Stimulated activated naive CD8-positive, alpha-beta T cell treated with anti-CD3 and anti-CD28 coated beads, Interleukin-15, amount 100 ng/mL, for 72 hours (primary cell): ENCODE measurements at regions not wholly inside any gene's neighbourhood (a gene's known extent, or its start where the extent isn't known, plus 50 kb on each side); places are given as distances from the start of the nearest gene placed in this dataset.
"Not testable (repeated sequence)": the region's sequence is repeated elsewhere in the genome, so short reads cannot be mapped to it uniquely, and the experiment has no call there.

ENCODE experiments used
- ATAC-seq: fragments of 150-1000 bp; cut with Tn5 transposase; 2 replicates; pipeline ENCODE4 v1.10.0; 2021; ENCODE audit warnings: mild to moderate bottlenecking, moderate library complexity
- DNase-seq, 2 donors: peaks; one replicate each; pipeline ENCODE4 v3.0.0; 2021 to 2022
- H3K27ac Mint-ChIP-seq, 2 donors: one replicate each; pipeline ENCODE4 v1.8.0; 2022; ENCODE audit warnings: mild to moderate bottlenecking in 2 of 2, mixed read lengths in 2 of 2, moderate library complexity in 2 of 2
- H3K27me3 Mint-ChIP-seq: one replicate; pipeline ENCODE4 v1.8.0; 2022; ENCODE audit warnings: mixed read lengths
- H3K4me1 Mint-ChIP-seq: one replicate; pipeline ENCODE4 v1.8.0; 2022; ENCODE audit warnings: mild to moderate bottlenecking, mixed read lengths
- H3K4me3 Mint-ChIP-seq, 2 donors: one replicate each; pipeline ENCODE4 v1.8.0; 2022; ENCODE audit warnings: mild to moderate bottlenecking in 2 of 2, mixed read lengths in 2 of 2, moderate library complexity in 1 of 2
- H3K9me3 Mint-ChIP-seq, 2 donors: one replicate each; pipeline ENCODE4 v1.8.0; 2022; ENCODE audit warnings: mixed read lengths in 2 of 2

DNA sequence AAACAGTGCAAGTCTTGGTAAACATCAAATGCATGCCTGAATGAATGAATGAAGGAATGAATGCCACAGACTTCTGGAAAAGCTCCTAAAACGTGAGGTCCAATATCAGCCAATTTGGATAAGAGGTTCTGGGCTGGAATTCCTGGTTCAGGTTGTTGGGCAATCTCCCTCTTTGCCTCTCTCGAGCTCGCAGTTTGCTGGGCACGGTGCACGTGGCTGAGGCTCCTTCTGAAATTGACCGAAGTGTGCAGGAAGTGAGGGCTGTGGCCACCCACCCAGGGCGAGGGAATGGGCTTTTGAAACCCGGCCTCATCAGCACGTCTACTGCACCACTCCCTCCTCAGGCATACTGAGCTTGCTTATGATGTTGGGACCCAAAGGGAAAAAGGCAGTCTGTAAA, 288.8 kb upstream of the HS6ST1 start:
- no peak overlapping the region for H3K27ac Mint-ChIP-seq
- no peaks in the 10 kb centered on the region for H3K4me1 Mint-ChIP-seq
- H3K4me3 Mint-ChIP-seq: no peak overlapping the region
- no peaks in the 10 kb centered on the region for H3K27me3 Mint-ChIP-seq
- ATAC-seq (no peak), DNase-seq (no peak)
- no peaks in the 10 kb centered on the region for H3K9me3 Mint-ChIP-seq

DNA sequence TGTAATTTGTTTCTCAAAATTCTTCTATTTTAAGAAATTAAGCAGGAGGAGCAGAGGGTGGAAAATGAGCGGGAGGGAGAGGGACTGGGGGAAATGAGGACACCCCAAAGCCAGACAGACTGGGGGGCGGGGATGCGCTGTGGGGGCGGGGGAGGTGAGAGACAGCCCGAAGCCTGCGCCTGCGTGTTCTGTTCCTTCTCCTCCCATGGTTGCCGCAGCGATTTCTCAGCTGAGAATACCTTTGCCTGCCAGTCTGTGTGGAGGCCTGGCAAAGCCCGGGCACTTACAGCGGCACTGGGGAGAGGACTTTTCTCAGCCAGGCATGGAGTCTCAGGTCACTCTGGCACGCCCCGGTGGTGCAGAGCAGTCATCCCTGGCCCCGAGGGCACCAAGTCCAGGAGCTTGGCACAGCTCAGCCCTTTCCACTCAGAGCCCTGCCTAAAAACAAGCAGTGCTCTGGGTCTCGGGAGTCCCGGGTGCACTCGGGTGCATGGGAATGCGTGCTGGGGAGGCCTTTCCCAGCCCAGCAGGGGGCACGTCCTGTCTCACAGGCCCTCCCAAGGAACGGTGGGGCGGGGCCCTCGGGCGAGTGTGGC, 289.3 kb upstream of the HS6ST1 start:
- no peaks in the 10 kb centered on the region for H3K9me3 Mint-ChIP-seq
- no peaks in the 10 kb centered on the region for H3K27me3 Mint-ChIP-seq
- ATAC-seq: no peak
- no peaks in the 10 kb centered on the region for H3K4me1 Mint-ChIP-seq
- H3K27ac Mint-ChIP-seq: no peak overlapping the region
- no peak overlapping the region for H3K4me3 Mint-ChIP-seq
- no peak for DNase-seq

DNA sequence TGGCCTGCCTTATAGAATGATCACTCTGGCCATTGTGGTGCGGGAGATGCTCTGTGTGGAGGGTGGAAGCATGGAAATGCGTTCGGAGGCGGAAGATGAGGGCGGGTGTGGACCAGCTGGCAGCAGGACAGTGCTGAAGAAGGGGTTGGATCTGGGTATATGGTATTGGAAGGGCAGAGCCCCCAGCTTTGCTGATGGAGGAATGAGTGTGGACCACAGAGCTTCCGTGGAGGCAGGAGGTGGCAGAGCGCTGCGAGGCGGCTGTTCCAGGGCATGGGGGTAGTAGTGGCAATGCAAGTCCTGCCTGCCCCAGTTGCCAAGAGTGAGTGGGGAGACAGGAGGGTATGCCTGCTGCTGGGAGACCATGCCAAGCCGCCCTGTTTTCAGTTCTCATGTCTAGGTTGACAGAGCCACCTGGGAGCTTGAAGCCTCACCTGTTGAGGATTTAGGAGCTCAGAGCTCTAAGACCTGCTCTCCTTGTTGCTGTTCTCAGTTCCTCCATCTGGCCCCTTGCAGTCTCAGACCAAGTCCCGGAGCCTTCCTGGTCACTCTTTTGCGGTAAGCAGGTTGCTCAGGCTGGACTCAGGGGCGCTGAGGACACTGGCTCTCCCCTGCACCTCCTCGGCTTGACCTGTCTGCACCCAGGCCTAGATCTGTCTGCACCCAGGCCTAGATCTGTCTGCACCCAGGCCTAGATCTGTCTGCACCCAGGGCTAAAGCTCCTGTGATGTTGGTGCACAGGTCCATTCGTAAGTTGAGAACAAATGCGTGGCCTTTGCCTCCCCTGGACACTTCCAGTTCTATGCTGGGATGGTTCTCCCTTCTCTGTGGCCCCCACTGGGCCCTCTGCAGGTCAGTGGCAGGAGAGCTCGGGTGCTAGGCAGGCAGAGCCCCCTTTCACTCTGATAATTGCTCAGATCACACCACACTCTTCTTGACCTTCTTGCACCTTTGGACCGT, 290.5 kb upstream of the HS6ST1 start:
- no peak for DNase-seq
- Mint-ChIP-seq H3K27ac (peak overlapping the region; percentile 77 to 79), H3K4me1 (no peaks in the 10 kb centered on the region), H3K27me3 (no peaks in the 10 kb centered on the region), H3K9me3 (no peaks in the 10 kb centered on the region), H3K4me3 (no peak overlapping the region)
- no peak for ATAC-seq

DNA sequence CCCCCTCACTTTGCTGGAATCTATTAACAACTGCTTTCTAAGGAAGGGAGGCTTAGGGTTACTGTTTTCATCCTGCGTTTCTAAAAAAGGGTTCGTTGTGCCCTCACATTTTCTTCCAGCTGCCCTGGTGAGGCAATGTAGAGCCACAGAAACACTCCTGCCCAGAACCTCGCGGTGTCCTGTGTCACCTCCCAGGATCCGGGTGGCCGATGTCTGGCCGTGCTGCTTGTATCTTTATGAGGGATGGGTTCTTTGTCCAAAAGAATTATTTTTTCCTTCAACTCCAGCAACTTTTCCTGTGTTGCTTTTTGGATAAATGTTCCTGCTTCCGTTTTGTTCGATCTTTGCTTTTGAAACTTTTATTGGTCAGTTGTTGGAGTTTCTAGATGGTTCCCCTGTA, 291.8 kb upstream of the HS6ST1 start:
- Mint-ChIP-seq H3K27me3 (no peaks in the 10 kb centered on the region), H3K9me3 (no peaks in the 10 kb centered on the region), H3K4me1 (no peaks in the 10 kb centered on the region), H3K27ac (no peak overlapping the region), H3K4me3 (no peak overlapping the region)
- DNase-seq: no peak
- no peak for ATAC-seq

DNA sequence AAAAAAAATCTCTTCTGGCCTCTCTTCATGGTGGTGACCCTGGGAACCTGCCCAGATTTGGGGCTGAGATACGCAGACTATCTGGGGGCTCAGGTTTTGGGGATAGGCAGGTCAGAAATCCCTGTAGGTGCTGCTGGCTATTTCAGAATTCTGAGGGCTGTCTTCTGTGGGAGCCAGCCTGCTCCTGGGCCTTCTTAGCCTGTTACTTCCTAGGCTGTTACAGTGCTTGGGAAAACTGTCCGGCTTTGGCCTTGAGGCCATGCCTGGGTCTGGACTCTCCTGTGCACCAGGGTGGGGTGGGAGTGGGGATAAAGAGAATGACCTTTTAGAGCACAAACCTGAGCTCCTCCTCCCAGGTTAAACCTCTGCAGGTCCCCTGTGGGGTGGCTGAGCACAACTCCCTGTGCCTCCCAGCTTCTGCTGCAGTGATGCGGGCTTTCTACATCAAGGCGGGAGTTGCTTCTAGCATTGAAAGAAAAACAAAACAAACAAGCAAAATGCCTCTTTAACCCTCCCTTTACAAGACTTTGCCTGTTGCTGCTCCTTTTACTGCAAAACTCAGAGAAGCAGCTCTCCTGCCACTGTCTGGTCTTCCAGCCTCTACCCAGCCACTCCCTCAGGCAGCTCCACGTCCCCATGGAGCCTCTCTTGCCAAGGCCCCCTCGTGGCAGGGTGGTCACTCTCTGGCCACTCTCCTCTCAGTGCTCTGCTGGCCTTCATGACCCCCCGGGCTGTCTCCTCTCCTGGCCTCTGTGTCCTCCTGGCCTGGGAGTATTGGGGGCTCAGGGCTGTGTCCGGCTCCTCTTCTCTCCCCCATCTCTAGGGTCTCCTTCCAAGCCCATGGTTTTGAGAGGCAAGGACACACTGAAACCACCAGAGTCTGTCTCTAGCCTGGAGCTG, 293.0 kb upstream of the HS6ST1 start:
- no peak for ATAC-seq
- H3K4me3 Mint-ChIP-seq: no peak overlapping the region
- no peaks in the 10 kb centered on the region for H3K4me1 Mint-ChIP-seq

DNA sequence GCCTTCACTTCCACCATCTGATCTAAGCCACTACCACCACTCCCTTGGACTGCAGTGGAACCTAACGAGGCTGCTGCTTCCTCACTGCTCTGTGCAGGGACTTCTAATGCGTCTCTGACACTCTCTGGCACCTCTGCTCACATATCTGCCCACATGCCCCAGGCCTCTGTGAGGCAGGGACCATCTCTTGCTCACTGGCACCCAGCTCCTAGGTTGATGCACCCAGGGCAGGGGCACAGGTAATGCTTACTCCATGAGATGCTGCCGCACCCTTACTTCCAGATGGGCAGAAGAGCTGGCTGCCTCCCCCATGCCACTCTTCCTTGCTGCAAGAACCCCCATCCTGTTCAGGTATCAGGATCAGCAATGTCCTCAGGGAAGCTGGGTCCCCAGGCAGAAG, 294.0 kb upstream of the HS6ST1 start:
- H3K4me3 Mint-ChIP-seq: no peak overlapping the region
- DNase-seq (no peak), ATAC-seq (no peak)
- no peaks in the 10 kb centered on the region for H3K27me3 Mint-ChIP-seq
- H3K9me3 Mint-ChIP-seq: no peaks in the 10 kb centered on the region
- no peaks in the 10 kb centered on the region for H3K4me1 Mint-ChIP-seq
- peak overlapping the region; percentile 23 to 82 for H3K27ac Mint-ChIP-seq

More for the DNA sequence above, 293.0 kb upstream of the HS6ST1 start:
- Mint-ChIP-seq H3K27ac (peak overlapping the region in 1 of 2 donors; percentile 23), H3K9me3 (no peaks in the 10 kb centered on the region), H3K27me3 (no peaks in the 10 kb centered on the region)
- no peak for DNase-seq

DNA sequence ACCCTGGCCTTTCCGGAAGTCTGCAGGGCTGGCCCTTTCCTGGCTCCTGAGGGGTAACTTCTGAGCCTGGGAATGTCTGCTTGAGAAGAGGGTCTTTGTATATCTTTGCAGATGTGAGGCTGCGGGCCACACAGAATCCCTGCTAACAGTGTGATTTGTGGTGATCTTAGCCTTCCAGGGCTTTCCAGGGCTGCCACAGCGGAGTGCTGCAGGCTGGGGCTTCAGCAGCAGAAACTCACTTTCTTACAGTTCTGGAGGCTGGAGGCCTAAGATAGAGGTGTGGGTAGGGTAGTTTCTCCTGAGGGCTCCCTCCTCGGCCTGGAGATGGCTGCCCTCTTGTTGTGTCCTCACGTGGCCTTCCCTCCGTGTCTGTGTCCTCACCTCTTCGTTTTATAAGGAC, 294.7 kb upstream of the HS6ST1 start:
- H3K27me3 Mint-ChIP-seq: no peaks in the 10 kb centered on the region
- no peaks in the 10 kb centered on the region for H3K9me3 Mint-ChIP-seq
- no peak overlapping the region for H3K27ac Mint-ChIP-seq
- no peak overlapping the region for H3K4me3 Mint-ChIP-seq
- no peak for DNase-seq
- no peaks in the 10 kb centered on the region for H3K4me1 Mint-ChIP-seq
- ATAC-seq: no peak

DNA sequence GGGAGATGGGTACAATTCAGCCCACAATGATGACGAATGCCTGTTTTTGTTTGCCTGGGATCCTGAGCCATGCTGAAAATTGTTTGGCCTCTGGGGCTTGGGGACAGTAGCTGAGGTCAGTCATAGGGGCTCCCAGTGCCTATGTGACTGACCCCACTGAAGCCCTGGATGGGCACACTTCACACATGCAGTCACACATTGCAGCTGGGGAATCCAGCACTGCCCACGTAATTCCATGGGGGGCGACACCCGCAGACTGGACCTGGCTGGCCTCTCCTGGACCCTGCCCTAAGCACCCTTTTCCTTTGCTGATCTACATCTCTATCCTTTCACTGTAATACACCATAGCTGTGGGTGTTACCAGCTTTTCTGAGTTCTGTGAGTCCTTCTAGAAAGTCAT, 295.2 kb upstream of the HS6ST1 start:
- no peaks in the 10 kb centered on the region for H3K9me3 Mint-ChIP-seq
- ATAC-seq (no peak), DNase-seq (no peak)
- no peak overlapping the region for H3K4me3 Mint-ChIP-seq
- no peaks in the 10 kb centered on the region for H3K4me1 Mint-ChIP-seq
- no peaks in the 10 kb centered on the region for H3K27me3 Mint-ChIP-seq
- H3K27ac Mint-ChIP-seq: no peak overlapping the region

DNA sequence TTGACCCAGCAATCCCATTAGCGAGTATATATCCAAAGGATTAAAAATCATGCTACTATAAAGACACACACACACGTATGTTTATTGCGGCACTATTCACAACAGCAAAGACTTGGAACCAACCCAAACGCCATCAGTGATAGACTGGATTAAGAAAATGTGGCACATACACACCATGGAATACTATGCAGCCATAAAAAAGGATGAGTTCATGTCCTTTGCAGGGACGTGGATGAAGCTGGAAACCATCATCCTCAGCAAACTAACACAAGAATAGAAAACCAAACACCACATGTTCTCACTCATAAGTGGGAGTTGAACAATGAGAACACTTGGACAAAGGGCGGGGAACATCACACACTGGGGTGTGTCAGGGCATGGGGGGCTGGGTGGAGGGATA, 296.2 kb upstream of the HS6ST1 start:
- H3K4me3 Mint-ChIP-seq, H3K27ac Mint-ChIP-seq, H3K27me3 Mint-ChIP-seq, H3K4me1 Mint-ChIP-seq, DNase-seq, H3K9me3 Mint-ChIP-seq, ATAC-seq: not testable (repeated sequence)

DNA sequence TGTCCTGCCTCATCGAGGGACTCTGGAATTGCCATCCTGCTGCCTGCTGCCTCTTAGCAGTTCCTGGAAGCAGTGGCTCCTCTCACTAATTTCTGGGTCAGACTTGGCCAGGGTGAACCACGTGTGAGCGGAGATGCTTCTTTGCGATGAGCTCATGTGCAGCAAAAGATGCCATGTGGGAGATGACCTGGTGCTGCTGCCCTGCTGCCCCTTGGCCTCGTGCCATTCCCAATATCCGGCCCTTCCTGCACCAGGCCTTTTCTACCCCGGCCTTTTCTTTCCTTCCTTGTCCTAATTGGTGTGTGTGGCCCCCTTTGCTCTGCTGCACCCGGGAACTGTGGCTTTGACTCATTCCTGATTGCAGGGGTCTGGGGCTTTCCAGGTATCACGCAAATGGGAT, 296.9 kb upstream of the HS6ST1 start:
- H3K27ac Mint-ChIP-seq: no peak overlapping the region

DNA sequence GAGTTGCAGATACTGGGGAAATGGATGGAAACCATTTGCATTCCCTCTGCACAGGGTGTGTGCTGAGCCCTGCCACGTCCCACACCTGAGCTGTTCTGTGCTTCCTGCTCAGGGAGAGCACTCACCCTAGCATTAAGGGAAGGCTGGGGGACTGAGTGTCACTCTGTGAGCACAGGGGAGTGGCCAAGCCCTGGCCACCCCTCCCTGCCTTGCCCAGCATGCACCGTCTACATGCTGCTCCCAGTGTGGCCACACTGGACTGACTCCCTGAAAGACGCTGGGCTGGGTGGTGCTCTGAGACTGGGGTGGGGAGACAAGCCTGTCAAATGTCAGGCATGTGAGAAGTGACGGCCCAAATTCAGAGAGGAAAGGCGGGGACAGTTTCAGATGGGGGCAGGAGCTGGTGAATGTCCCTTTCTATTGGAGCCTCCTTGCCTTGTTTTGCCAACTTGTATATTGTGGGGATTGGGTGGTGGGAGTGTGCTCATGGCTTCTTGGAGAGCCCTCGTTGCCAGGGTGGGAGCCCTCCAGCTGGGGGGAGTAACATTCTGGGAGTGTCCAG, 298.4 kb upstream of the HS6ST1 start:
- no peak overlapping the region for H3K27ac Mint-ChIP-seq
- ATAC-seq: peak; percentile 22
- no peaks in the 10 kb centered on the region for H3K9me3 Mint-ChIP-seq
- no peak overlapping the region for H3K4me3 Mint-ChIP-seq
- DNase-seq: no peak
- no peaks in the 10 kb centered on the region for H3K27me3 Mint-ChIP-seq
- no peaks in the 10 kb centered on the region for H3K4me1 Mint-ChIP-seq

More for the DNA sequence above, 296.9 kb upstream of the HS6ST1 start:
- Mint-ChIP-seq H3K4me1 (no peaks in the 10 kb centered on the region), H3K4me3 (no peak overlapping the region), H3K9me3 (no peaks in the 10 kb centered on the region), H3K27me3 (no peaks in the 10 kb centered on the region)
- ATAC-seq: no peak
- no peak for DNase-seq

DNA sequence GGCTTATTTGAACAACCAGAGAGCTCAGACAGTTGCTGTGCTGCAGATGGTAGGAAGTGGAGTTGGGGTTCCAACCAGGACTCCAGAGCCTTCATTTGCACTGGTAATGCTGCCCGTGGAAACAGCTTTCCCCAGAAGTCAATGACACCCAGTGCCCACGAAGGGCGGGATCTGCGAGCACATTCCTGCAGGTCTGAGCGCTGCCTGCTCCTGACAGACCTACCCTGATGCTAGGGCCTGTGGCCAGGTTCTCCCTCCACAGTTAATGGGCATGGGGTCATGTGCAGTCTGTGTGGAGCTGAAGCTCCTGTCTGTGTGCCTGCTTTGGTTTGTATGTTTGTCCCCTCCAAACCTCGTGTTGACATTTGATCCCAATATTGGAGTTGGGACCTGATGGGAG, 299.0 kb upstream of the HS6ST1 start:
- Mint-ChIP-seq H3K4me1 (no peaks in the 10 kb centered on the region), H3K4me3 (no peak overlapping the region), H3K9me3 (no peaks in the 10 kb centered on the region), H3K27me3 (no peaks in the 10 kb centered on the region), H3K27ac (no peak overlapping the region)
- ATAC-seq: peak; percentile 5
- no peak for DNase-seq

DNA sequence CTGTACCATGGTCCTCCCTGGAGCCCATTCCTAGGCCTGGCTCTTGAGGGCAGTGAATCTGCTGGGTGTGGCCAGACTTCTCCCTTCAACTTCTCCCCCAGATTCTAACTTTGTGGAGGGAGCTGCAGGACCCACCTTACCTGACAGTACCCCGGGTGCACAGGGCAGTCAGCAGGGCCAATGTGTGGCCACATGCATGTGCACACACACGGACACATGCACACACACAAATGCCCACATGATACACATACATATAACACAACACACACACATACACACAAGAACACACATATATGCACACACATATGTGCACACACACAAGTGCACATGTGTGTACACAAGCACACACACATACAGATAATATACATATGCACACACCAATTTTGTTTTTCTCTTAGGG, 300.0 kb upstream of the HS6ST1 start:
- no peak overlapping the region for H3K4me3 Mint-ChIP-seq
- no peaks in the 10 kb centered on the region for H3K9me3 Mint-ChIP-seq
- ATAC-seq (no peak), DNase-seq (no peak)
- H3K27ac Mint-ChIP-seq: peak overlapping the region in 1 of 2 donors; percentile 64
- H3K27me3 Mint-ChIP-seq: no peaks in the 10 kb centered on the region
- peaks cover 10% of the 10 kb centered on the region for H3K4me1 Mint-ChIP-seq

DNA sequence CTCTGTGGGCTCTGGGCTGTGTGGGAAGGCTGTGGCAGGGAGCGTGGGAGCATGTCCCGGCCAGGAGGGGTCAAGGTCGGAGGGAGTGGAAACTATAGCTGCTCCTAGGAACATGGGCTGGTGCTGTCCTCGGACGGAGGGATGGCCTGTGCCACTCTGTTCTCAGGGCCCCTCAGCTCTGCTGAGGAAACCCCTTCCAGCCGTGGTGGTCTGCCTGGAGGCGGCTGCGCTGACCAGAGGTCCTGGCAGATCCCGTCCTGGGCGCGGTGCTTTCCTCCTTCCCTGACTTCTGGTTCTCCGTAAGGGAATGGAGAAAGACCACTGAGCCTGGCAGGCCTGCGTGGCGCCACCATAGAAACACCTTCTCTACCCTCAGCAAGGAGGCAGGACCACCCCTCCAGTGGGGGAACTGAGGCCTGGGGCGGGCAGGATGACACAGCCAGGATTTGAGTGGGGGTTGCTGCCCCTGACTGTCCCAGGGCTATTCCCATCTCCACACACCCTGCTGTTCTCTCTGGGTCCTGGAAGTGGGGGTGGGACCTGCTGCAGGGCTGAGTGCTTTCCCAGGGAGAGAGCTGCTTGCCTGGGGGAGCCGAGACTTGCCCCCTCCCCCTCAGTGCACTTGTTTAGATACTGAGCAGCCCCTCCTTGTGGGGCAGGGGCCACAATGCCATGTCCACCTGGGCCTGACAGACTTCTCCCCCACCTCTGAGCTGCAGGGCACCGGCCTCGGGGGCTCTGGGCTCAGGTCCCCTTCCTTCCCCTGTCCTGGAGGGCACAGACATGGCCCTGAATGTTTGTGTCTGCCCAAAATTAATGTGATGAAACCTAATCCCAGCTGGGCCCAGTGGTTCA, 301.0 kb upstream of the HS6ST1 start:
- H3K9me3 Mint-ChIP-seq: no peaks in the 10 kb centered on the region
- peaks cover 20% of the 10 kb centered on the region for H3K4me1 Mint-ChIP-seq
- DNase-seq: no peak
- no peak for ATAC-seq
- no peak overlapping the region for H3K4me3 Mint-ChIP-seq
- H3K27me3 Mint-ChIP-seq: no peaks in the 10 kb centered on the region
- no peak overlapping the region for H3K27ac Mint-ChIP-seq

DNA sequence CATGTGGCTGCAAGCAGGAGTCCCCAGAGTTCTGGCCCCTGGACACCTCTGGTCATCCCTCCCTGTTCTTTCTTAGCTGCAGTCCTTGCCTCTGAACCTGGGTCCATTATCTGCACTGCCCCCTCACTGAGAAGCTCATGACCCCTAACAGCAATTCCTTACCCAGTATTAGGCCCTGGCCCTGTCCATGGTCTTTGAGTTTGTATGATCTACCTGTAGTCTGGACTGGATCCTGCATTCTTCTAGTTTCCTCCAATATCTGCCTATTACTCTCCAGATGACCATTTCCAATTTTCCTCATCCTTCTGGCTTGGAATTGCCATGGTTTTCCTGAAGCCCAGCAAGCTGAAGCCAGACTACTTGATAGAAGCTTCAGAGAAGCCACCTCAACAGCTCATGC, 302.4 kb upstream of the HS6ST1 start:
- ATAC-seq: no peak
- DNase-seq: no peak
- Mint-ChIP-seq H3K4me3 (no peak overlapping the region), H3K27me3 (peaks cover 7% of the 10 kb centered on the region), H3K4me1 (peaks cover 28% of the 10 kb centered on the region), H3K27ac (peak overlapping the region in 1 of 2 donors; percentile 81), H3K9me3 (no peaks in the 10 kb centered on the region)
